ENCODE measurements at regions not wholly inside any gene's neighbourhood (a gene's known extent, or its start where the extent isn't known, plus 50 kb on each side); places are given as distances from the start of the nearest gene placed in this dataset.
"Not testable (repeated sequence)": the region's sequence is repeated elsewhere in the genome, so short reads cannot be mapped to it uniquely, and the experiment has no call there.

DNA sequence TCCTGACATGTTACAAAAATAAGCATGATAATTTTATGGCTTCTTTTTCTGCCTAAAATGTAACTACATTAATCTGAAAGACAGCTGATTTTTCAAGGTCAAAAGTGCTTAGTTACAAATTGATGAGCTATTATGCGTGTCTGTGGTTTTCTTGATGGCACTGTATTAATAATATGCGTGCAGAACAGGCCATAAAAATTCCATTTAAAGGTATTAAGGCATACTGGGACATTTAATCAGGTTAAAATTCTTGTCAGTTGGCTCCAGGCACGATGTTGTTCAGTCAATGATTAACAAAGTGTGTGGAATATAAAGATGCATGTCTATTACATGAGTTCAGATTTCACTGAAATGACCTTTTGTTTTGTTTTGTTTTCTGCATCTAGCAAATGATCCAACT lies 420.1 kb upstream of the ZNF804A start:
- no peak overlapping the region for H3K4me3 ChIP-seq (ENCODE audit: low read depth, low read length)
- H3K36me3 ChIP-seq (ENCODE audit: control insufficient read depth, insufficient read depth, low read length), result no peaks in the 10 kb centered on the region
- DNase-seq (ENCODE audit: low read depth) (no peak), FAIRE-seq (no peak)
- H3K27me3 ChIP-seq (ENCODE audit: control insufficient read depth, insufficient read depth, low read length), result no peaks in the 10 kb centered on the region
- TF ChIP-seq, protein P1, sequence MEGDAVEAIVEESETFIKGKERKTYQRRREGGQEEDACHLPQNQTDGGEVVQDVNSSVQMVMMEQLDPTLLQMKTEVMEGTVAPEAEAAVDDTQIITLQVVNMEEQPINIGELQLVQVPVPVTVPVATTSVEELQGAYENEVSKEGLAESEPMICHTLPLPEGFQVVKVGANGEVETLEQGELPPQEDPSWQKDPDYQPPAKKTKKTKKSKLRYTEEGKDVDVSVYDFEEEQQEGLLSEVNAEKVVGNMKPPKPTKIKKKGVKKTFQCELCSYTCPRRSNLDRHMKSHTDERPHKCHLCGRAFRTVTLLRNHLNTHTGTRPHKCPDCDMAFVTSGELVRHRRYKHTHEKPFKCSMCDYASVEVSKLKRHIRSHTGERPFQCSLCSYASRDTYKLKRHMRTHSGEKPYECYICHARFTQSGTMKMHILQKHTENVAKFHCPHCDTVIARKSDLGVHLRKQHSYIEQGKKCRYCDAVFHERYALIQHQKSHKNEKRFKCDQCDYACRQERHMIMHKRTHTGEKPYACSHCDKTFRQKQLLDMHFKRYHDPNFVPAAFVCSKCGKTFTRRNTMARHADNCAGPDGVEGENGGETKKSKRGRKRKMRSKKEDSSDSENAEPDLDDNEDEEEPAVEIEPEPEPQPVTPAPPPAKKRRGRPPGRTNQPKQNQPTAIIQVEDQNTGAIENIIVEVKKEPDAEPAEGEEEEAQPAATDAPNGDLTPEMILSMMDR (IDR thresholded peaks at IDR 0.05; ENCODE audit: insufficient read depth, low read length, severe bottlenecking), result no peak

DNA sequence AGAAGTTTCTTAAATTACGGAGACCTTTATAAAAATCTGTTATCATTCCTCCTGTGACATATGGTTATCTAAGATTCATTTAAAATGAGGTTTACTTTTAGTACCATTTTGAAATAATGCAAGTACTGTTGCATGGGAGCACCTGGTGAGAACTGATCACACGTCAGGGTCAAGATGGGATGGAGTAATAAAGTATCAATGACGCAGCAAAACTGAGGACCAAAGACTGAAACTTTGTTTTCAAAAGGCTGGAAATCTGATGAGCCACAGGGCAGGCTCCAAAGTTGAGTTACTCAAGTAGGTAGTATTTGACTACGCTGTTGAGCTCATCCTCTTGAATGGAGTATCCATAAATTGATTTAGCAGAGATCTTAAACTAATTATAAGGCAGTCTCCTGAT lies 411.9 kb upstream of the ZNF804A start:
- FAIRE-seq (no peak), DNase-seq (ENCODE audit: low read depth) (no peak)
- H3K36me3 ChIP-seq (ENCODE audit: control insufficient read depth, insufficient read depth, low read length), result no peaks in the 10 kb centered on the region
- no peaks in the 10 kb centered on the region for H3K27me3 ChIP-seq (ENCODE audit: control insufficient read depth, insufficient read depth, low read length)
- TF ChIP-seq, protein P1 (IDR thresholded peaks at IDR 0.05; ENCODE audit: insufficient read depth, low read length, severe bottlenecking), result no peak
- H3K4me3 ChIP-seq (ENCODE audit: low read depth, low read length), result no peak overlapping the region

DNA sequence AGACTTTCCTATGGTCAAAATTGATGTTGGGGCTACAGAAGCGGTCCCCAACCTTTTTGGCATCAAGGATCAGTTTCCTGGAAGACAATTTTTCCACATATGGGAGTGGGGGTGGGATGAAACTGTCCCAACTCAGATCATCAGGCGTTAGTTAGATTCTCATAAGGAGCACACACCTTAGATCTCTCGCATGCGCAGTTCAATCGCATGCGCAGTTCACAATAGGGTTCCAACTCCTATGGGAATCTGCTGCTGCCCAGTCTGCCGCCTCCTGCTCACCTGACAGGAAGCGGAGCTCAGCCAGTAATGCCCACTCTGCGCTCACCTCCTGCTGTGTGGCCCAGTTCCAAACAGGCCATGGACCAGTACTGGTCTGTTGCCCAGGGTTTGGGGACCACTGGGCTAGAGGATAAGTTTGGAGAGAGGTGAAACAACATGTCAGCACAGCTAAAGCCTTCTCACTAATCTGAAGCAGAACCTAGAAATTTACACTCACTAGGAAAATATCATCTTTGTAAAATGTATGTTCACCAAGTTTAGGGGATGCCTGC lies 410.8 kb upstream of the ZNF804A start:
- Histone ChIP-seq H3K27me3 (ENCODE audit: control insufficient read depth, insufficient read depth, low read length) (no peaks in the 10 kb centered on the region), H3K4me3 (ENCODE audit: low read depth, low read length) (no peak overlapping the region), H3K36me3 (ENCODE audit: control insufficient read depth, insufficient read depth, low read length) (no peaks in the 10 kb centered on the region)
- FAIRE-seq, result no peak
- no peak for DNase-seq (ENCODE audit: low read depth)
- TF ChIP-seq, protein P1 (IDR thresholded peaks at IDR 0.05; ENCODE audit: insufficient read depth, low read length, severe bottlenecking), result no peak

DNA sequence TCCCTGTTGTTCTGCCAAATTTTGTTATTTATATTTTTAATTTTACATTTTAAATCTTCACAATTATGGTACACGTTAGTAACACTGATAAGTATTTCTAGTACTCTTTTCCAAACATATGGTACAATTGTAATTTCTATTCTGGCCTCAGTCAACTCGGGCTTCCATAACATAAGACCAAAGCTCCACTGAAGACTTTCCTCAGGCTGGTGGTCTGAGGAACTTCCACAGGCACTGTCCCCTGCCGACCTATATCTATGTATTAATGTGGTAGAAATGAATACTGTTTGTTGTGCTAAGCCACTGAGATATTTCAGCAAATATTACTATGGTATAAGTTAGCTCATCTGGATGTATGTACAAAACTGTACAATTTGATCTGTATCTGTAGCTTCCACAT lies 407.6 kb upstream of the ZNF804A start:
- Histone ChIP-seq H3K27me3 (ENCODE audit: control insufficient read depth, insufficient read depth, low read length) (no peaks in the 10 kb centered on the region), H3K36me3 (ENCODE audit: control insufficient read depth, insufficient read depth, low read length) (no peaks in the 10 kb centered on the region), H3K4me3 (ENCODE audit: low read depth, low read length) (no peak overlapping the region)
- TF ChIP-seq, protein P1 (IDR thresholded peaks at IDR 0.05; ENCODE audit: insufficient read depth, low read length, severe bottlenecking), result no peak
- no peak for DNase-seq (ENCODE audit: low read depth)
- no peak for FAIRE-seq

DNA sequence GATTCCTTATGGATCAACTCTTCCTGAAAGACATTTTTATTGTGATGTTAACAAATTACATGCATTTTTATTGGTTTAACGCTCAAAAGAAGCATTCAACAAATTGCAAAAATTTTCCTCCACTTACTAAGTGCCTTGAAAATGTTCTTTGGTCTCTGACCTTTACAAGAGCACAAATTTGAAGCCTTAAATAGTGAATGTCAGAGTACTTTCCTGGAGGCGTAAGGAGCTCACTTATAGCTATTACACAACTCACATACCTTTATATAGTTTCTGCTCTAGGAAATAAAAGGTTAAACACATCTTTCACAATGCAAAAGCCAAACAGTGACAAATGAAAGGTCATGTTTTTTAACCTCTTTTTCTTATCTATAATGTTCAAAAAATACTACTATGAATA lies 405.7 kb upstream of the ZNF804A start:
- FAIRE-seq, result no peak

DNA sequence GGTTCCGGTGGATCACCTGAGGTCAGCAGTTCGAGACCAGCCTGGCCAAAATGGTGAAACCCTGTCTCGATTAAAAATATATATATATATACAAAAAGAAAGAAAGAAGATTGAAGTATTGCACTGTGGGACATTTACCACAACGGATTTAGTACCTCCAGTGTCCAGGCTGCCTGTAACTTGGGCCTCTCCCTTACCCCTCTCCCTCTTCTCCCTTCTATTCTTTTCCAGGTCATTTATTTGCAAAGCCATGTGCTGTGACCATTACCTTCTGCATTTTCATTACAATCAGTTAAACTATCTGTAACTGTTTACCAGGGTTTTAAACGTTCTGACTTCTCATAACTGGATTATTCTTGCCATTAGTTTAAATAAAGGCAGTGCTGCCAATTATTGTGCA lies 400.9 kb upstream of the ZNF804A start:
- no peaks in the 10 kb centered on the region for H3K27me3 ChIP-seq (ENCODE audit: control insufficient read depth, insufficient read depth, low read length)
- FAIRE-seq (no peak), DNase-seq (ENCODE audit: low read depth) (no peak)
- TF ChIP-seq, protein P1 (IDR thresholded peaks at IDR 0.05; ENCODE audit: insufficient read depth, low read length, severe bottlenecking), result no peak
- no peaks in the 10 kb centered on the region for H3K36me3 ChIP-seq (ENCODE audit: control insufficient read depth, insufficient read depth, low read length)
- H3K4me3 ChIP-seq (ENCODE audit: low read depth, low read length), result no peak overlapping the region

More for the DNA sequence above, 405.7 kb upstream of the ZNF804A start:
- Histone ChIP-seq H3K36me3 (ENCODE audit: control insufficient read depth, insufficient read depth, low read length) (no peaks in the 10 kb centered on the region), H3K27me3 (ENCODE audit: control insufficient read depth, insufficient read depth, low read length) (no peaks in the 10 kb centered on the region), H3K4me3 (ENCODE audit: low read depth, low read length) (no peak overlapping the region)
- TF ChIP-seq, protein P1 (IDR thresholded peaks at IDR 0.05; ENCODE audit: insufficient read depth, low read length, severe bottlenecking), result no peak
- DNase-seq (ENCODE audit: low read depth), result no peak

DNA sequence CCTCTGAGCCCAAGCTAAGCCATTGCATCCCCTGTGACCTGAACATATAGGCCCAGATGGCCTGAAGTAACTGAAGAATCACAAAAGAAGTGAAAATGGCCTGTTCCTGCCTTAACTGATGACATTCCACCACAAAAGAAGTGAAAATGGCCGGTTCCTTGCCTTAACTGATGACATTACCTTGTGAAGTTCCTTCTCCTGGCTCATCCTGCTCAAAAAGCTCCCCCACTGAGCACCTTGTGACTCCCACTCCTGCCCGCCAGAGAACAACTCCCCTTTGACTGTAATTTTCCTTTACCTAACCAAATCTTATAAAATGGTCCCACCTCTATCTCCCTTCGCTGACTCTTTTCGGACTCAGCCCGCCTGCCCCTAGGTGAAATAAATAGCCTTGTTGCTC lies 399.5 kb upstream of the ZNF804A start:
- not testable (repeated sequence) for DNase-seq (ENCODE audit: low read depth); H3K4me3 ChIP-seq (ENCODE audit: low read depth, low read length); FAIRE-seq; H3K27me3 ChIP-seq (ENCODE audit: control insufficient read depth, insufficient read depth, low read length); H3K36me3 ChIP-seq (ENCODE audit: control insufficient read depth, insufficient read depth, low read length)

Measured in bronchial epithelial cell (primary cell).